ENCODE measurements at regions not wholly inside any gene's neighbourhood (a gene's known extent, or its start where the extent isn't known, plus 50 kb on each side); places are given as distances from the start of the nearest gene placed in this dataset.

- TF ChIP-seq CTCF (IDR thresholded peaks at IDR 0.05) (no peak), POLR2A (IDR thresholded peaks at IDR 0.05) (no peak)
Measured at GRCh38 chr6:134630508-134631121, 312.7 kb upstream of the SGK1 start.
